Breast epithelium (tissue), 3 donors: ENCODE measurements at regions not wholly inside any gene's neighbourhood (a gene's known extent, or its start where the extent isn't known, plus 50 kb on each side); places are given as distances from the start of the nearest gene placed in this dataset.

Source experiments
- POLR2A ChIP-seq: fragments of 450-650 bp; IDR thresholded peaks from one replicate; pipeline ENCODE4 v1.6.1; 2016; ENCODE audit warnings: antibody characterized with exemption, mild to moderate bottlenecking, moderate library complexity
- TF ChIP-seq, protein P1 (sequence below), 3 donors: fragments of 450-650 bp; IDR thresholded peaks; one replicate each; pipeline ENCODE4 v1.5.1; 2016 to 2017; ENCODE audit warnings: antibody characterized with exemption in 3 of 3, mild to moderate bottlenecking in 3 of 3, moderate library complexity in 3 of 3

DNA sequence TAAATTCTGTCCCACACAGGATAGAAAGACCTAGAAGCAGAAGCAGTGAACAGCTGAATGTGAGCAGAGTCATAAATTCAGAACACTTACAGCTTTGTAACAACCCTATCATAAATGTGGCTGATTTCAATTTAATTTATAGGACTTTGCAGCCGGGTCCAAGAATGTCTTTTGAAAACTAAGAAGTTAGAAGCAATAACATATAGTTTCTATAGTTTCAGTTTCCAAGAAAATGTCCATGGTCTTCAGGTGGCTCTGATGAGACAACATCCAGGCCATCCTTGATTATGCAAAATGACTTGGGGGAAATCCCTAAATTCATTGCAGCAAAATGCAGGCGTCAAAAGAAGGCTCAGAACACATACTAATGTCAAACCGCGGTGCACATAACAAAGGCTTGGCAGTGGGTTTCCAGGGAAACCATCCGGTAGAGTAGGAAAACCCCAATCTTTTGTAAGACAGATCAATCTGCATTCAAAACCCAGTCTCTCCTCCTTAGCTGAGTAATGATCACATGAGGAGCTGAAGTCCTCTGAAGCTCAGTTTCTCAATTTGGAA lies 442.2 kb upstream of the ID2 start:
- no peak for TF ChIP-seq POLR2A
- TF ChIP-seq, protein P1, sequence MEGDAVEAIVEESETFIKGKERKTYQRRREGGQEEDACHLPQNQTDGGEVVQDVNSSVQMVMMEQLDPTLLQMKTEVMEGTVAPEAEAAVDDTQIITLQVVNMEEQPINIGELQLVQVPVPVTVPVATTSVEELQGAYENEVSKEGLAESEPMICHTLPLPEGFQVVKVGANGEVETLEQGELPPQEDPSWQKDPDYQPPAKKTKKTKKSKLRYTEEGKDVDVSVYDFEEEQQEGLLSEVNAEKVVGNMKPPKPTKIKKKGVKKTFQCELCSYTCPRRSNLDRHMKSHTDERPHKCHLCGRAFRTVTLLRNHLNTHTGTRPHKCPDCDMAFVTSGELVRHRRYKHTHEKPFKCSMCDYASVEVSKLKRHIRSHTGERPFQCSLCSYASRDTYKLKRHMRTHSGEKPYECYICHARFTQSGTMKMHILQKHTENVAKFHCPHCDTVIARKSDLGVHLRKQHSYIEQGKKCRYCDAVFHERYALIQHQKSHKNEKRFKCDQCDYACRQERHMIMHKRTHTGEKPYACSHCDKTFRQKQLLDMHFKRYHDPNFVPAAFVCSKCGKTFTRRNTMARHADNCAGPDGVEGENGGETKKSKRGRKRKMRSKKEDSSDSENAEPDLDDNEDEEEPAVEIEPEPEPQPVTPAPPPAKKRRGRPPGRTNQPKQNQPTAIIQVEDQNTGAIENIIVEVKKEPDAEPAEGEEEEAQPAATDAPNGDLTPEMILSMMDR (IDR thresholded peaks at IDR 0.05) = no peak
